ENCODE measurements at regions not wholly inside any gene's neighbourhood (a gene's known extent, or its start where the extent isn't known, plus 50 kb on each side); places are given as distances from the start of the nearest gene placed in this dataset.

- Histone ChIP-seq H3K27ac (no peak overlapping the region), H3K4me1 (no peaks in the 10 kb centered on the region), H3K36me3 (no peaks in the 10 kb centered on the region), H3K27me3 (no peaks in the 10 kb centered on the region), H3K9me3 (replicated peaks) (no peaks in the 10 kb centered on the region), H3K4me3 (no peak overlapping the region)
- no peak for DNase-seq
Observed at GRCh38 chr1:5099558-5099957, 445.1 kb downstream of the AJAP1 start.

DNA sequence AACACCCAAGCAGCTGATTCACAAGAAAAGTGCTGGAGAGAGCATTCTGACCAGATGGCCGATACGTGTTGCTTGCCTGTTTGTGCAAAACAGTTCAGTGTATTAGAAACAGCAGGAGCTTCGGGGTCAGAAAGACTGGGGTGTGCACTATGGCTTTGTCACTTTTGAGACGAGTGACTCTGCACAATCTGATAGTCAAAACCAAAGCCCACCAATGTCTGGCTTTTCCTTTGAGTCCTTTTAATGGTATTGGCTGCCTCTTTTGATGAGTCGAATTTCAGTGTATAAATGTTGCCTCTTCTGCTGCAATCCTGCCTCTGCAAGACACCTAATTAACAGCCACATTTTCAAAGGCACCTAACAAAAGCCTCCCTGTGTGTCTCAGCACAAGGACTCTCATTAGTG, 444.6 kb downstream of the AJAP1 start:
- Histone ChIP-seq H3K4me1 (no peaks in the 10 kb centered on the region), H3K27ac (no peak overlapping the region), H3K27me3 (no peaks in the 10 kb centered on the region), H3K36me3 (no peaks in the 10 kb centered on the region), H3K9me3 (replicated peaks) (no peaks in the 10 kb centered on the region), H3K4me3 (no peak overlapping the region)
- DNase-seq = no peak

- Histone ChIP-seq H3K4me3 (no peak overlapping the region), H3K27ac (no peak overlapping the region), H3K9me3 (replicated peaks) (peaks cover 6% of the 10 kb centered on the region; the same call in 1 of the 2 replicates), H3K36me3 (no peaks in the 10 kb centered on the region), H3K27me3 (no peaks in the 10 kb centered on the region), H3K4me1 (no peaks in the 10 kb centered on the region)
- DNase-seq = no peak
Observed at GRCh38 chr1:5093042-5093441, 438.6 kb downstream of the AJAP1 start.

- no peaks in the 10 kb centered on the region for H3K36me3 ChIP-seq
- DNase-seq = no peak
- H3K4me1 ChIP-seq = no peaks in the 10 kb centered on the region
- no peaks in the 10 kb centered on the region for H3K9me3 ChIP-seq (replicated peaks)
- no peak overlapping the region for H3K27ac ChIP-seq
- no peak overlapping the region for H3K4me3 ChIP-seq
- no peaks in the 10 kb centered on the region for H3K27me3 ChIP-seq
Observed at GRCh38 chr1:5084676-5085075, 430.3 kb downstream of the AJAP1 start.

- H3K36me3 ChIP-seq = no peaks in the 10 kb centered on the region
- H3K27ac ChIP-seq = no peak overlapping the region
- peak in 1 of 2 experiments; percentile 22 for DNase-seq
- H3K4me1 ChIP-seq = peaks cover 6% of the 10 kb centered on the region; the same call in 1 of the 2 replicates
- H3K27me3 ChIP-seq = no peaks in the 10 kb centered on the region
- H3K4me3 ChIP-seq = no peak overlapping the region
- no peaks in the 10 kb centered on the region for H3K9me3 ChIP-seq (replicated peaks)
Observed at GRCh38 chr1:5067246-5067645, 412.8 kb downstream of the AJAP1 start.

DNA sequence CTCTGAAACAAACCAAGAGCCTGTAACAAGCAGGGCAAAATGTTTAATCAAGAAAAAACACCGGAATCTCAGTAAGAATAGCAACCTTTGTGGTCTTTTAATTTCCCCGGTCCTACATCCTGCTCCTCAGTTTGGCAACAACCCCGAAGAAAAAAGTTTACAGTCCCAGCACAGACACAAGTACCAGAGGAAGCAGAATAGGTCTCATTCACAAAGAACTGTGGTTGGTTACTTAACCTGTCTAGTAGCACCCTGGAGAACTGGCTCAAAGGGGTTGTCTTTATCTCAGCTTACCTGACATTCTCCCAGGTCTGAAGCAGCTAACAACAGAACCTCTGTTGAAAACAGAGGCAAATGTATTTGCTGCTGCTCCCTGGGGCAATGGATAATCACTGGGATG, 399.3 kb downstream of the AJAP1 start:
- Histone ChIP-seq H3K36me3 (no peaks in the 10 kb centered on the region), H3K4me3 (no peak overlapping the region), H3K4me1 (no peaks in the 10 kb centered on the region), H3K27me3 (no peaks in the 10 kb centered on the region), H3K9me3 (replicated peaks) (no peaks in the 10 kb centered on the region), H3K27ac (no peak overlapping the region)
- DNase-seq = no peak

DNA sequence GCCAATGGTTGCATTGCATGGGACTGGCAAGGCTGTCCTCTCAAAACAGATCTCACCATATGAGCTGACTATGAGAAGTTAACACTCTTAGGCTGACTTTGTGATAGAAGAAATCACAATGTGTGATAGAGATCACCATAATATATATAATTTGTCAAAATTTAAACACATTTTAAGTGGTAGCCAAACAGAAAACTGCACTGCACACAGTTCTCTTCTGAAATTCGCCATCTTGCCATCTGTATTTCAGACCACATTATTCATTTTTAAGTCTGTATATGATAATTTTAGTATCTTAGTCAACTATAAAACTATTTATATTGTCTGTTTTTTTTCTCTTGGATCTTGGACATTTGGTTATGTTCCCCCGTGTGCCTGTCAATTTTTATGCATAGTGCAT, 374.7 kb downstream of the AJAP1 start:
- Histone ChIP-seq H3K36me3 (no peaks in the 10 kb centered on the region), H3K27ac (no peak overlapping the region), H3K9me3 (replicated peaks) (no peaks in the 10 kb centered on the region), H3K4me1 (no peaks in the 10 kb centered on the region), H3K27me3 (peaks cover 4% of the 10 kb centered on the region; the same call in 1 of the 2 replicates), H3K4me3 (no peak overlapping the region)
- no peak for DNase-seq

DNA sequence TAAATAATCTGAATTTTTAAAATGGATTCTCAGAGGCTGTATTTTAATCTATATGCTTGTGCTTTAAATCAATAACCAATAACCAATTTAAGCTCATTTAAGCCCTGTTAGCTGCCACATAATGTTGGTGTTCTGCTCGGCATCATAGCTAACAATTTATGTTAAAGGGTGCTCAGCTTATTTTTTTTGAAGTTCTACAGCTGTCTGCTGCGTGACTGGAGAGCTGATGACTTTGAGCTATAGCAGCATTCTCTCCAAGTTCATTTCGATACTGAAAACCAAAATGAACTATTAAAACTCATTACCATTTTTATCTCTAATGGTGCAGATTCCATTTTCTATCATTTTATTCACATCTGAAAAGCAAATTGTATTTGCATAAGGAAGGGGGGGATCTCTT, 357.8 kb downstream of the AJAP1 start:
- no peak overlapping the region for H3K4me3 ChIP-seq
- H3K27ac ChIP-seq = no peak overlapping the region
- H3K36me3 ChIP-seq = no peaks in the 10 kb centered on the region
- H3K27me3 ChIP-seq = peaks cover 10% of the 10 kb centered on the region; the same call in 1 of the 2 replicates
- H3K9me3 ChIP-seq (replicated peaks) = no peaks in the 10 kb centered on the region
- no peaks in the 10 kb centered on the region for H3K4me1 ChIP-seq
- no peak for DNase-seq

- DNase-seq = no peak
- Histone ChIP-seq H3K27me3 (peaks cover 10% of the 10 kb centered on the region; the same call in 1 of the 2 replicates), H3K4me3 (no peak overlapping the region), H3K27ac (no peak overlapping the region), H3K4me1 (no peaks in the 10 kb centered on the region), H3K36me3 (no peaks in the 10 kb centered on the region), H3K9me3 (replicated peaks) (no peaks in the 10 kb centered on the region)
Observed at GRCh38 chr1:5010656-5011055, 356.2 kb downstream of the AJAP1 start.

DNA sequence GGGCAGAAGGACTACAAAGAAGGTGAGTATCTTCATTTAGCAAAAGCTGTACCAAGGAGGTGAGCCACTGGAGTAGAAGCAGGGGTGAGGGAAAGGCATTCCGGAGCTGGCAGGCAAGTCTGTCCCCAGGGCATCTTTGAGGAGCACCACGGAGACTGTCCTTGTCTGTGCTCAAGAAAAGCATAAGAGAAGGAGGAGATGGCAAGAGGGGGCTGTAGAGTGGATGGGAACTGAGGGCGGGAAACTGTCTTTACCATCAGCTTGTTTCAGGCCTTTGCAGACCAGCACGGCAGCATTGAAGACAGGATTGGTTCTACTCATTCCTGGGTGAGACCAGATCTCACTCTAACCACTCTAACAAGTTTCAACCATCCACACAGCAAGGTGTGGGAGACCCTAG, 355.8 kb downstream of the AJAP1 start:
- Histone ChIP-seq H3K27ac (no peak overlapping the region), H3K9me3 (replicated peaks) (no peaks in the 10 kb centered on the region), H3K4me1 (no peaks in the 10 kb centered on the region)

GRCh38 chr1:5009376-5010065, 355.1 kb downstream of the AJAP1 start:
- DNase-seq = no peak
- Histone ChIP-seq H3K9me3 (replicated peaks) (no peaks in the 10 kb centered on the region), H3K27me3 (peaks cover 10% of the 10 kb centered on the region; the same call in 1 of the 2 replicates), H3K36me3 (no peaks in the 10 kb centered on the region), H3K4me3 (no peak overlapping the region), H3K4me1 (no peaks in the 10 kb centered on the region), H3K27ac (no peak overlapping the region)

More for the DNA sequence above, 355.8 kb downstream of the AJAP1 start:
- DNase-seq = no peak
- no peaks in the 10 kb centered on the region for H3K36me3 ChIP-seq
- no peak overlapping the region for H3K4me3 ChIP-seq
- H3K27me3 ChIP-seq = peaks cover 10% of the 10 kb centered on the region; the same call in 1 of the 2 replicates

DNA sequence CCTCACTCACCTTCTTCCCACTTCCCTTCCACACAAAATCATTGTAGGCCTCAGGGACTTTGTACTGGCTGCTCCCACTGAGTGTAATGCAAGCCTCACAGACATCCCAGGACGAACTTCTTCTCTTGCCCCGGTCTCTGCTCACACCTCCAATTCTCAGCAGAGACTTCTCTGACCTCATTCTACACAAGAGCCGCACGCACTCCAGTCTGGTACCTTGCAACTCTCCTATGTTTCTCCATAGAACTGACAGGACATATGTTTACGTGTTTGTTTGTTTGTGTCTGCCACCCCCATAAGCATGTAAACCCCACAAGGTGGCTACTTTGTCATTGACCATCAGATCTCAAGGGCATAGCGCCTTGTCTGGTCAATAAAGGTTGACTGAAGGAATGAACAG, 350.8 kb downstream of the AJAP1 start:
- H3K4me3 ChIP-seq = no peak overlapping the region
- no peaks in the 10 kb centered on the region for H3K9me3 ChIP-seq (replicated peaks)
- no peak overlapping the region for H3K27ac ChIP-seq
- no peaks in the 10 kb centered on the region for H3K36me3 ChIP-seq
- DNase-seq = no peak
- no peaks in the 10 kb centered on the region; the same call in 1 of the 2 replicates for H3K27me3 ChIP-seq
- no peaks in the 10 kb centered on the region for H3K4me1 ChIP-seq

- Histone ChIP-seq H3K9me3 (replicated peaks) (no peaks in the 10 kb centered on the region), H3K36me3 (no peaks in the 10 kb centered on the region), H3K4me3 (no peak overlapping the region), H3K4me1 (no peaks in the 10 kb centered on the region), H3K27ac (no peak overlapping the region), H3K27me3 (no peaks in the 10 kb centered on the region)
- DNase-seq = no peak
Observed at GRCh38 chr1:5002676-5003075, 348.3 kb downstream of the AJAP1 start.

- no peaks in the 10 kb centered on the region for H3K9me3 ChIP-seq (replicated peaks)
- peak; percentile 19 to 55 for DNase-seq
- no peaks in the 10 kb centered on the region for H3K4me1 ChIP-seq
- H3K27me3 ChIP-seq = no peaks in the 10 kb centered on the region
- H3K27ac ChIP-seq = no peak overlapping the region
- no peaks in the 10 kb centered on the region for H3K36me3 ChIP-seq
- no peak overlapping the region for H3K4me3 ChIP-seq
Observed at GRCh38 chr1:5001466-5001865, 347.1 kb downstream of the AJAP1 start.

GRCh38 chr1:4986306-4986705, 331.9 kb downstream of the AJAP1 start:
- no peak overlapping the region for H3K27ac ChIP-seq
- H3K9me3 ChIP-seq (replicated peaks) = no peaks in the 10 kb centered on the region
- no peaks in the 10 kb centered on the region for H3K36me3 ChIP-seq
- no peaks in the 10 kb centered on the region for H3K4me1 ChIP-seq
- no peak overlapping the region for H3K4me3 ChIP-seq
- peaks cover 31% of the 10 kb centered on the region for H3K27me3 ChIP-seq
- no peak for DNase-seq

GRCh38 chr1:4984841-4985240, 330.4 kb downstream of the AJAP1 start:
- Histone ChIP-seq H3K36me3 (no peaks in the 10 kb centered on the region), H3K4me1 (no peaks in the 10 kb centered on the region), H3K27me3 (peaks cover 31% of the 10 kb centered on the region), H3K4me3 (no peak overlapping the region), H3K9me3 (replicated peaks) (no peaks in the 10 kb centered on the region), H3K27ac (no peak overlapping the region)
- no peak for DNase-seq
